HepG2 (cell line): ENCODE measurements at regions not wholly inside any gene's neighbourhood (a gene's known extent, or its start where the extent isn't known, plus 50 kb on each side); places are given as distances from the start of the nearest gene placed in this dataset.
A peak's percentile ranks its signal among the peaks of the same experiment; 100 is the strongest.

Source experiments
- ATAD3A ChIP-seq: sonication (generic); formaldehyde crosslinking; IDR thresholded peaks from 2 replicates; pipeline ENCODE4 v1.4.0; 2020; ENCODE audit warnings: missing genetic modification reagents
- CEBPG ChIP-seq: IDR thresholded peaks from 2 replicates; pipeline ENCODE4 v1.6.1; 2016
- ISX ChIP-seq: sonication (generic); formaldehyde crosslinking; conservative IDR thresholded peaks from 2 replicates; pipeline ENCODE4 v1.5.0; 2020; ENCODE audit warnings: missing genetic modification reagents
- MIXL1 ChIP-seq: IDR thresholded peaks from 2 replicates; pipeline ENCODE4 v1.6.1; 2016
- NFIB ChIP-seq: sonication (generic); formaldehyde crosslinking; IDR thresholded peaks from 2 replicates; pipeline ENCODE4 v1.9.0; 2021; ENCODE audit warnings: missing genetic modification reagents, mild to moderate bottlenecking, borderline replicate concordance
- ONECUT2 ChIP-seq: sonication (generic); formaldehyde crosslinking; IDR thresholded peaks from 2 replicates; pipeline ENCODE4 v1.4.0; 2020; ENCODE audit warnings: missing genetic modification reagents
- PPARG ChIP-seq: conservative IDR thresholded peaks from 2 replicates; pipeline ENCODE4 v1.6.1; 2016; ENCODE audit warnings: missing biosample characterization, missing genetic modification reagents
- RELA ChIP-seq: sonication (generic); formaldehyde crosslinking; IDR thresholded peaks from 2 replicates; pipeline ENCODE4 v1.4.0; 2020; ENCODE audit warnings: missing genetic modification reagents
- SNAPC2 ChIP-seq: sonication (generic); formaldehyde crosslinking; IDR thresholded peaks from 2 replicates; pipeline ENCODE4 v1.8.1; 2022; ENCODE audit warnings: mild to moderate bottlenecking, missing genetic modification reagents
- SRSF9 ChIP-seq: fragments of 200-400 bp; formaldehyde crosslinking; IDR thresholded peaks from 2 replicates; pipeline ENCODE4 v1.6.1; 2018; ENCODE audit warnings: borderline replicate concordance, mild to moderate bottlenecking, low read depth, low read length; ENCODE audit not compliant: insufficient read depth, poor library complexity, severe bottlenecking
- STAT5B ChIP-seq: sonication (generic); formaldehyde crosslinking; IDR thresholded peaks from 2 replicates; pipeline ENCODE4 v1.4.0; 2020; ENCODE audit warnings: missing genetic modification reagents
- ZFP41 ChIP-seq: sonication (generic); formaldehyde crosslinking; IDR thresholded peaks from 2 replicates; pipeline ENCODE4 v1.4.0; 2020; ENCODE audit warnings: mild to moderate bottlenecking, missing genetic modification reagents, borderline replicate concordance
- ZNF10 ChIP-seq: sonication (generic); formaldehyde crosslinking; IDR thresholded peaks from 2 replicates; pipeline ENCODE4 v1.4.0; 2020; ENCODE audit warnings: mild to moderate bottlenecking, low read depth, missing genetic modification reagents, borderline replicate concordance
- ZNF230 ChIP-seq: sonication (generic); formaldehyde crosslinking; IDR thresholded peaks from 2 replicates; pipeline ENCODE4 v1.4.0; 2020; ENCODE audit warnings: mild to moderate bottlenecking, missing genetic modification reagents
- ZNF317 ChIP-seq: sonication (generic); formaldehyde crosslinking; IDR thresholded peaks from 2 replicates; pipeline ENCODE4 v1.5.0; 2020; ENCODE audit warnings: mild to moderate bottlenecking, missing genetic modification reagents
- ZNF331 ChIP-seq: sonication (generic); formaldehyde crosslinking; IDR thresholded peaks from 2 replicates; pipeline ENCODE4 v1.4.0; 2020; ENCODE audit warnings: missing genetic modification reagents
- ZNF547 ChIP-seq: sonication (generic); formaldehyde crosslinking; IDR thresholded peaks from 2 replicates; pipeline ENCODE4 v1.5.1; 2020; ENCODE audit warnings: mild to moderate bottlenecking, missing genetic modification reagents
- ZSCAN9 ChIP-seq: IDR thresholded peaks from 2 replicates; pipeline ENCODE4 v1.6.1; 2016; ENCODE audit warnings: borderline replicate concordance
- TF ChIP-seq, protein P1 (sequence below): sonication (generic); formaldehyde crosslinking; IDR thresholded peaks from 2 replicates; pipeline ENCODE4 v1.4.0; 2020; ENCODE audit warnings: missing genetic modification reagents
- TF ChIP-seq, protein P2 (sequence below): sonication (generic); formaldehyde crosslinking; conservative IDR thresholded peaks from 2 replicates; pipeline ENCODE4 v1.8.0; 2022; ENCODE audit warnings: missing genetic modification reagents
- TF ChIP-seq, protein P3 (sequence below): IDR thresholded peaks from 2 replicates; pipeline ENCODE4 v1.6.1; 2016; ENCODE audit warnings: low read depth, control low read depth

DNA sequence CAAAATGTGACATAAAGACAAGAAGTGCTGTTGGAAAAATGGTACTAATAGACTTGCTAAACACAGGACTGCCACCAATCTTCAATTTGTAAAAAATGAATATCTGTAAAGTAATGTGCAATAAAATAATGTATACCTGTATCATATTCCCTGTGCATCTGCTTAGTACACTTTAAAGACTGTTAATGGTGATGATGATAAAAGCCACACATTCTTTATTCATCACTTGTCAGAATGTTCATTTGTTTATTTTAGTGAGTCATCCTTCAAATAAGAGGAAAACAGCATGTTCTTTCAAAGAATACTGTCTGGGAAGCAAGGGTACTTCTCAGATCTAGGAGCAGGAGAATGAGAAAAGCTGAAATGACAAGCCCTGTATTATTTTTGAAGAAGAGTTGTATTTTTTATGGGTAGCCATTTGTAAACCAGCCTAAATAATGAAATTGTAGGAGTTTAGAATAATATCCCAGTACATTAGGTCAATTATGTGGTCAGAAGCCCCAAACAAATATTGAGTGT, 78.3 kb upstream of the PSMA6 start (continued):
- TF ChIP-seq, protein P1, sequence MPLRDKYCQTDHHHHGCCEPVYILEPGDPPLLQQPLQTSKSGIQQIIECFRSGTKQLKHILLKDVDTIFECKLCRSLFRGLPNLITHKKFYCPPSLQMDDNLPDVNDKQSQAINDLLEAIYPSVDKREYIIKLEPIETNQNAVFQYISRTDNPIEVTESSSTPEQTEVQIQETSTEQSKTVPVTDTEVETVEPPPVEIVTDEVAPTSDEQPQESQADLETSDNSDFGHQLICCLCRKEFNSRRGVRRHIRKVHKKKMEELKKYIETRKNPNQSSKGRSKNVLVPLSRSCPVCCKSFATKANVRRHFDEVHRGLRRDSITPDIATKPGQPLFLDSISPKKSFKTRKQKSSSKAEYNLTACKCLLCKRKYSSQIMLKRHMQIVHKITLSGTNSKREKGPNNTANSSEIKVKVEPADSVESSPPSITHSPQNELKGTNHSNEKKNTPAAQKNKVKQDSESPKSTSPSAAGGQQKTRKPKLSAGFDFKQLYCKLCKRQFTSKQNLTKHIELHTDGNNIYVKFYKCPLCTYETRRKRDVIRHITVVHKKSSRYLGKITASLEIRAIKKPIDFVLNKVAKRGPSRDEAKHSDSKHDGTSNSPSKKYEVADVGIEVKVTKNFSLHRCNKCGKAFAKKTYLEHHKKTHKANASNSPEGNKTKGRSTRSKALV, result no peak
- TF ChIP-seq, protein P2, sequence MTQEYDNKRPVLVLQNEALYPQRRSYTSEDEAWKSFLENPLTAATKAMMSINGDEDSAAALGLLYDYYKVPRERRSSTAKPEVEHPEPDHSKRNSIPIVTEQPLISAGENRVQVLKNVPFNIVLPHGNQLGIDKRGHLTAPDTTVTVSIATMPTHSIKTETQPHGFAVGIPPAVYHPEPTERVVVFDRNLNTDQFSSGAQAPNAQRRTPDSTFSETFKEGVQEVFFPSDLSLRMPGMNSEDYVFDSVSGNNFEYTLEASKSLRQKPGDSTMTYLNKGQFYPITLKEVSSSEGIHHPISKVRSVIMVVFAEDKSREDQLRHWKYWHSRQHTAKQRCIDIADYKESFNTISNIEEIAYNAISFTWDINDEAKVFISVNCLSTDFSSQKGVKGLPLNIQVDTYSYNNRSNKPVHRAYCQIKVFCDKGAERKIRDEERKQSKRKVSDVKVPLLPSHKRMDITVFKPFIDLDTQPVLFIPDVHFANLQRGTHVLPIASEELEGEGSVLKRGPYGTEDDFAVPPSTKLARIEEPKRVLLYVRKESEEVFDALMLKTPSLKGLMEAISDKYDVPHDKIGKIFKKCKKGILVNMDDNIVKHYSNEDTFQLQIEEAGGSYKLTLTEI, result no peak
- TF ChIP-seq RELA, result no peak
- peak; percentile 36 for TF ChIP-seq PPARG (CRISPR knock-in tag)
- TF ChIP-seq ZFP41, result no peak
- TF ChIP-seq MIXL1 (CRISPR knock-in tag), result 0 out of 2 replicates have a peak, but pooled peaks have one; percentile 35
- TF ChIP-seq NFIB (CRISPR knock-in tag), result no peak
- peak; percentile 19; the same call in 1 of the 2 replicates for TF ChIP-seq CEBPG (CRISPR knock-in tag)
- TF ChIP-seq ATAD3A (CRISPR knock-in tag), result no peak
- no peak for TF ChIP-seq ZNF547 (CRISPR knock-in tag)
- no peak for TF ChIP-seq SNAPC2 (CRISPR knock-in tag)
- no peak; the same call in 1 of the 2 replicates for TF ChIP-seq ZNF331 (CRISPR knock-in tag)
- TF ChIP-seq ZNF10 (CRISPR knock-in tag), result no peak
- no peak for TF ChIP-seq ZSCAN9
- no peak for TF ChIP-seq ISX
- no peak for TF ChIP-seq ZNF230 (CRISPR knock-in tag)
- no peak for TF ChIP-seq ZNF317 (CRISPR knock-in tag)
- no peak for TF ChIP-seq SRSF9
- TF ChIP-seq STAT5B, result no peak
- no peak for TF ChIP-seq ONECUT2
- TF ChIP-seq, protein P3, sequence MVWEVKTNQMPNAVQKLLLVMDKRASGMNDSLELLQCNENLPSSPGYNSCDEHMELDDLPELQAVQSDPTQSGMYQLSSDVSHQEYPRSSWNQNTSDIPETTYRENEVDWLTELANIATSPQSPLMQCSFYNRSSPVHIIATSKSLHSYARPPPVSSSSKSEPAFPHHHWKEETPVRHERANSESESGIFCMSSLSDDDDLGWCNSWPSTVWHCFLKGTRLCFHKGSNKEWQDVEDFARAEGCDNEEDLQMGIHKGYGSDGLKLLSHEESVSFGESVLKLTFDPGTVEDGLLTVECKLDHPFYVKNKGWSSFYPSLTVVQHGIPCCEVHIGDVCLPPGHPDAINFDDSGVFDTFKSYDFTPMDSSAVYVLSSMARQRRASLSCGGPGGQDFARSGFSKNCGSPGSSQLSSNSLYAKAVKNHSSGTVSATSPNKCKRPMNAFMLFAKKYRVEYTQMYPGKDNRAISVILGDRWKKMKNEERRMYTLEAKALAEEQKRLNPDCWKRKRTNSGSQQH, result no peak
